ENCODE measurements at regions not wholly inside any gene's neighbourhood (a gene's known extent, or its start where the extent isn't known, plus 50 kb on each side); places are given as distances from the start of the nearest gene placed in this dataset.
"Not testable (repeated sequence)": the region's sequence is repeated elsewhere in the genome, so short reads cannot be mapped to it uniquely, and the experiment has no call there.

DNA sequence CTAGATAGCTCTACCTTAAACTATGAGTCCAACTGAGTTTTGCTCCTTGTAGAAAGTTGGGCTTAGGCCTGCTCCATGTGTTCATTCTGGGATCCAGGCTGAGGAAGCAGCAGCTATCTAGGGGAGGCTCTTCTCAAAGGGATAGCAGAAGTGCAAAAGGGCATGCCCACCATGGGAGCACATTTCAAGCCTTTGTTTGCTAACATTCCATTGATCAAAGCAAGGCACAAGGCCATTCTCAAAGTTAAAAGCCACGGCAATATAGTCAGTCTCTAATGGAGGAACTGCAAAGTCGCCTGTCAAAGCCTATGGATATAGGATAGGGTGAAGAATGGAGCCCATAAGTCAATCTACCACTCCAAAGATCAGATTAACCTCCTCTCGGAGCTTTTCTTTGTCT is 488.1 kb upstream of the ARX start:
- Histone ChIP-seq H3K27ac (ENCODE audit: low read depth, low read length) (no peak overlapping the region), H3K9me3 (ENCODE audit: control insufficient read depth in 5 of 5, low read length in 5 of 5) (peaks cover 0 to 4% (median 0%) of the 10 kb centered on the region in 5 donors), H3K9ac (ENCODE audit: low read length in 5 of 5) (no peak overlapping the region), H3K36me3 (ENCODE audit: control insufficient read depth in 5 of 5, insufficient read depth in 5 of 5, low read length in 5 of 5) (no peaks in the 10 kb centered on the region), H3K4me3 (ENCODE audit: low read depth in 1 of 5, low read length in 5 of 5) (no peak overlapping the region), H3K27me3 (ENCODE audit: control insufficient read depth in 5 of 5, insufficient read depth in 4 of 5, low read length in 5 of 5) (peaks cover 0 to 3% (median 0%) of the 10 kb centered on the region in 5 donors), H3K4me1 (ENCODE audit: control insufficient read depth in 5 of 5, insufficient read depth in 5 of 5, low read length in 5 of 5) (no peaks in the 10 kb centered on the region)

DNA sequence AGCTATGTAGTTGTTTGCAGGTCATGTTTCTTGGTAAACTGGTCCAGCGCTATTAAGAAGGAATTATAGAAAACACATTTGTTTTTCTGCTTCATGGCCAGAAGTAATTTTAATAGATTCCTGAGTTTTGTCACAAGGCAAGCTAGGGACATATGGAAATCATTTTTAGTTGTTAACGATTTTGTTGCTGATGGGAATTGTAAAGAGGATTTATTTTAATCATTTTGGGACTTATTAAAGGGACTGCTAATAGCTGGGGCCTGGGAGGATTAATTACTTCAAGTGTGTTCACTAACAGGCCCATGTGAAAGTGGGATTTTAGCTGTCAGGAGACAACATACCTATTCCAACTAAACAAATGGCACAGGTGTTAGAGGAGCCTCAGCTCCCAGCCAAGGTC is 492.0 kb upstream of the ARX start:
- H3K27ac ChIP-seq (ENCODE audit: low read depth, low read length), result no peak overlapping the region
- H3K36me3 ChIP-seq (ENCODE audit: control insufficient read depth in 5 of 5, insufficient read depth in 5 of 5, low read length in 5 of 5), result no peaks in the 10 kb centered on the region
- H3K4me1 ChIP-seq (ENCODE audit: control insufficient read depth in 5 of 5, insufficient read depth in 5 of 5, low read length in 5 of 5), result no peaks in the 10 kb centered on the region
- H3K9me3 ChIP-seq (ENCODE audit: control insufficient read depth in 5 of 5, low read length in 5 of 5), result peaks cover 0 to 7% (median 4%) of the 10 kb centered on the region in 5 donors
- peaks cover 0 to 3% (median 0%) of the 10 kb centered on the region in 5 donors for H3K27me3 ChIP-seq (ENCODE audit: control insufficient read depth in 5 of 5, insufficient read depth in 4 of 5, low read length in 5 of 5)
- no peak overlapping the region for H3K4me3 ChIP-seq (ENCODE audit: low read depth in 1 of 5, low read length in 5 of 5)
- H3K9ac ChIP-seq (ENCODE audit: low read length in 5 of 5), result no peak overlapping the region

GRCh38 chrX:25519258-25519657 is 503.5 kb upstream of the ARX start:
- H3K4me1 ChIP-seq (ENCODE audit: control insufficient read depth in 5 of 5, insufficient read depth in 5 of 5, low read length in 5 of 5), result peaks cover 0 to 4% (median 0%) of the 10 kb centered on the region in 5 donors
- H3K9me3 ChIP-seq (ENCODE audit: control insufficient read depth in 5 of 5, low read length in 5 of 5), result peaks cover 0 to 4% (median 0%) of the 10 kb centered on the region in 5 donors
- H3K27me3 ChIP-seq (ENCODE audit: control insufficient read depth in 5 of 5, insufficient read depth in 4 of 5, low read length in 5 of 5), result peaks cover 0 to 2% (median 0%) of the 10 kb centered on the region in 5 donors
- H3K36me3 ChIP-seq (ENCODE audit: control insufficient read depth in 5 of 5, insufficient read depth in 5 of 5, low read length in 5 of 5), result no peaks in the 10 kb centered on the region
- no peak overlapping the region for H3K27ac ChIP-seq (ENCODE audit: low read depth, low read length)
- H3K4me3 ChIP-seq (ENCODE audit: low read depth in 1 of 5, low read length in 5 of 5), result no peak overlapping the region
- H3K9ac ChIP-seq (ENCODE audit: low read length in 5 of 5), result no peak overlapping the region

DNA sequence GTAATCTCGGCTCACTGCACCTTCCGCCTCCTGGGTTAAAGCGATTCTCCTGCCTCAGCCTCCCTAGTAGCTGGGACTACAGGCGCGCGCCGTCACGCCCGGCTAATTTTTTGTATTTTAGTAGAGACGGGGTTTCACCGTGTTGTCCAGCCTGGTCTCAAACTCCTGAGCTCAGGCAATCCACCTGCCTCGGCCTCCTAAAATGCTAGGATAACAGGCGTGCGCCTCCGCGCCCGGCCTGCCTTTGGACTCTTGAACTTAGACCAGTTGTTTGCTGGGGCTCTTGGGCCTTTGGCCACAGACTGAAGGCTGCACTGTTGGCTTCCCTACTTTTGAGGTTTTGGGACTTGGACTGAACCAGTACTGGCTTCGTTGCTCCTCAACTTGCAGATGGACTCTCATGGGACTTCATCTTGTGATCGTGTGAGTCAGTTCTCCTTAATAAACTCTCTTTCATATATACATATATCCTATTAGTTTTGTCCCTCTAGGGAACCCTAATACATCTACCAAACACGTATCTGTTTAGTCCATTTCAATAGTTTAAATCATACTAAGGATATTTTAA is 506.8 kb upstream of the ARX start:
- not testable (repeated sequence) for H3K4me3 ChIP-seq (ENCODE audit: low read depth in 1 of 5, low read length in 5 of 5); H3K36me3 ChIP-seq (ENCODE audit: control insufficient read depth in 5 of 5, insufficient read depth in 5 of 5, low read length in 5 of 5)

DNA sequence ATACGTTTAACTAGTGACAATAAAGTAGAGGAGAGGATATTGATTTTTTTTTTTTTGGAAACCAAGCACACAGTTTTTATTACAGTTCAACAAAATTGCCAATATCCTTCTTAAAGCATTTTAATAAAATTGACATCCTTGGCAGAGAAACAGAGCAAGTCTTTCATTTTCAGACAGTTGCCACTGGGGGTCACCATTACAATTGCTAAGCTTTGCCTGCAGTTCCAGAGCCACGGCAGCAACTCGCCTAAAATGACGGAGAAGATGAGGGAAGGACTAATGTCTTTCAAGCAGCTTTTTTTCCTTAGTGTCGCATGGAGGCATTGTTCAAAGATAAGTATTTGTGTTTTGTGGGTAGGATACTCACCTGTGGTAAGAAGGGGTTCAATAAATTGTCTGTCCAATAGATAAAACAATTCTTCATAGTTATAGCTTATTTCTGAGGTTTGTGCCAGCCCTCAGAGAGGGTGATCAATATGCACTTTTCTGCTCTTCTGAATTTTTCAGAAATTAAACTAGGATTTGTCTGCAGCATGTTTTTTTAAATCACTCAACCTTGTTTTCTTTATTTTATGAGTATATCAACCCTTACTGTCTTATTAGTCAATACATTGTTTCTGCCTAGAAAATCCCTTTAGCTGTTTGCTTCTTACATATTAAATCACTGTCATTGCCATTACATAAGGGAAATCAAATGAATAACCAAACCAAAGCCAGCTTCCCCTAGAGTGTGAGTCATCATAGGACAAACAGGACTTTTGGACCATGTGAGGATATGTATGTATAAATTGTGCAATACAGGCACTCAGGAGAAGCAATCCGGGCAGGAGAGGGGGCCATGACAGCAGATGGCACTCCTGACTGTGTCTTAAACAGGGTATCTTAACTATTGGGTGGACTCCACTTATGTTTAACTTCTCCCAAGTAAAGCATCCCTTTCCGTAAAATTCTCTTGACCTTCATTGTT is 508.1 kb upstream of the ARX start:
- Histone ChIP-seq H3K27me3 (ENCODE audit: control insufficient read depth in 5 of 5, insufficient read depth in 4 of 5, low read length in 5 of 5) (peaks cover 0 to 2% (median 0%) of the 10 kb centered on the region in 5 donors), H3K4me3 (ENCODE audit: low read depth in 1 of 5, low read length in 5 of 5) (peak overlapping the region in 1 of 5 donors; percentile 32), H3K36me3 (ENCODE audit: control insufficient read depth in 5 of 5, insufficient read depth in 5 of 5, low read length in 5 of 5) (no peaks in the 10 kb centered on the region), H3K9ac (ENCODE audit: low read length in 5 of 5) (no peak overlapping the region), H3K4me1 (ENCODE audit: control insufficient read depth in 5 of 5, insufficient read depth in 5 of 5, low read length in 5 of 5) (peaks cover 0 to 4% (median 0%) of the 10 kb centered on the region in 5 donors), H3K27ac (ENCODE audit: low read depth, low read length) (no peak overlapping the region), H3K9me3 (ENCODE audit: control insufficient read depth in 5 of 5, low read length in 5 of 5) (peaks cover 0 to 4% (median 0%) of the 10 kb centered on the region in 5 donors)

More for the DNA sequence above, 506.8 kb upstream of the ARX start:
- not testable (repeated sequence) for H3K27ac ChIP-seq (ENCODE audit: low read depth, low read length); H3K9me3 ChIP-seq (ENCODE audit: control insufficient read depth in 5 of 5, low read length in 5 of 5); H3K9ac ChIP-seq (ENCODE audit: low read length in 5 of 5); H3K27me3 ChIP-seq (ENCODE audit: control insufficient read depth in 5 of 5, insufficient read depth in 4 of 5, low read length in 5 of 5); H3K4me1 ChIP-seq (ENCODE audit: control insufficient read depth in 5 of 5, insufficient read depth in 5 of 5, low read length in 5 of 5)

DNA sequence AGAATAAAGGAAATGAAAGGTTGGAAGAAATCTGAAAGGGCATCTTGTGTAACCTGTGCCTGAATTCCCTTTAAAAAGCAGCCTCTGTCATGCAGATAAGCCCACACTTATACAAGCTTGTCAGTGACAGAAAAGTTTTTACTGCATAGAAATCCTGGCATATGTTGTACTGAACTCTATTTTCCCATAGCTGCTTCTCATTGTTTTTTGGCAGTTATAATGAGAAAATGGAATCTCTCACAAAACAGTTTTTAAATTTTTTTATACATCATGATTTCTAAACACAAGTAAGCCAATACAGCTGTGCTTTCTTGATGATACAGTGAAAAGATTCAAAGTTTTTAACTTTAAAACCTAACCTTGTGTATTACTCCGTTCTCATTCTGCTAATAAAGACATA is 511.4 kb upstream of the ARX start:
- H3K4me1 ChIP-seq (ENCODE audit: control insufficient read depth in 5 of 5, insufficient read depth in 5 of 5, low read length in 5 of 5), result peaks cover 0 to 4% (median 0%) of the 10 kb centered on the region in 5 donors
- H3K27me3 ChIP-seq (ENCODE audit: control insufficient read depth in 5 of 5, insufficient read depth in 4 of 5, low read length in 5 of 5), result peaks cover 0 to 2% (median 0%) of the 10 kb centered on the region in 5 donors
- H3K27ac ChIP-seq (ENCODE audit: low read depth, low read length), result no peak overlapping the region

GRCh38 chrX:25527596-25527995 is 511.8 kb upstream of the ARX start:
- Histone ChIP-seq H3K9ac (ENCODE audit: low read length in 5 of 5) (no peak overlapping the region), H3K36me3 (ENCODE audit: control insufficient read depth in 5 of 5, insufficient read depth in 5 of 5, low read length in 5 of 5) (no peaks in the 10 kb centered on the region), H3K9me3 (ENCODE audit: control insufficient read depth in 5 of 5, low read length in 5 of 5) (no peaks in the 10 kb centered on the region), H3K27ac (ENCODE audit: low read depth, low read length) (no peak overlapping the region), H3K4me3 (ENCODE audit: low read depth in 1 of 5, low read length in 5 of 5) (no peak overlapping the region), H3K4me1 (ENCODE audit: control insufficient read depth in 5 of 5, insufficient read depth in 5 of 5, low read length in 5 of 5) (peaks cover 0 to 4% (median 0%) of the 10 kb centered on the region in 5 donors), H3K27me3 (ENCODE audit: control insufficient read depth in 5 of 5, insufficient read depth in 4 of 5, low read length in 5 of 5) (peaks cover 0 to 2% (median 0%) of the 10 kb centered on the region in 5 donors)

More for the DNA sequence above, 511.4 kb upstream of the ARX start:
- Histone ChIP-seq H3K36me3 (ENCODE audit: control insufficient read depth in 5 of 5, insufficient read depth in 5 of 5, low read length in 5 of 5) (no peaks in the 10 kb centered on the region), H3K9ac (ENCODE audit: low read length in 5 of 5) (no peak overlapping the region), H3K4me3 (ENCODE audit: low read depth in 1 of 5, low read length in 5 of 5) (no peak overlapping the region), H3K9me3 (ENCODE audit: control insufficient read depth in 5 of 5, low read length in 5 of 5) (no peaks in the 10 kb centered on the region)

- Histone ChIP-seq H3K4me3 (ENCODE audit: low read depth in 1 of 5, low read length in 5 of 5) (no peak overlapping the region), H3K4me1 (ENCODE audit: control insufficient read depth in 5 of 5, insufficient read depth in 5 of 5, low read length in 5 of 5) (no peaks in the 10 kb centered on the region), H3K9me3 (ENCODE audit: control insufficient read depth in 5 of 5, low read length in 5 of 5) (no peaks in the 10 kb centered on the region), H3K27ac (ENCODE audit: low read depth, low read length) (no peak overlapping the region), H3K27me3 (ENCODE audit: control insufficient read depth in 5 of 5, insufficient read depth in 4 of 5, low read length in 5 of 5) (no peaks in the 10 kb centered on the region), H3K9ac (ENCODE audit: low read length in 5 of 5) (no peak overlapping the region), H3K36me3 (ENCODE audit: control insufficient read depth in 5 of 5, insufficient read depth in 5 of 5, low read length in 5 of 5) (no peaks in the 10 kb centered on the region)
Measured at GRCh38 chrX:25531096-25531495, 515.3 kb upstream of the ARX start.

GRCh38 chrX:25534091-25534490 is 518.3 kb upstream of the ARX start:
- no peaks in the 10 kb centered on the region for H3K27me3 ChIP-seq (ENCODE audit: control insufficient read depth in 5 of 5, insufficient read depth in 4 of 5, low read length in 5 of 5)
- H3K27ac ChIP-seq (ENCODE audit: low read depth, low read length), result no peak overlapping the region

DNA sequence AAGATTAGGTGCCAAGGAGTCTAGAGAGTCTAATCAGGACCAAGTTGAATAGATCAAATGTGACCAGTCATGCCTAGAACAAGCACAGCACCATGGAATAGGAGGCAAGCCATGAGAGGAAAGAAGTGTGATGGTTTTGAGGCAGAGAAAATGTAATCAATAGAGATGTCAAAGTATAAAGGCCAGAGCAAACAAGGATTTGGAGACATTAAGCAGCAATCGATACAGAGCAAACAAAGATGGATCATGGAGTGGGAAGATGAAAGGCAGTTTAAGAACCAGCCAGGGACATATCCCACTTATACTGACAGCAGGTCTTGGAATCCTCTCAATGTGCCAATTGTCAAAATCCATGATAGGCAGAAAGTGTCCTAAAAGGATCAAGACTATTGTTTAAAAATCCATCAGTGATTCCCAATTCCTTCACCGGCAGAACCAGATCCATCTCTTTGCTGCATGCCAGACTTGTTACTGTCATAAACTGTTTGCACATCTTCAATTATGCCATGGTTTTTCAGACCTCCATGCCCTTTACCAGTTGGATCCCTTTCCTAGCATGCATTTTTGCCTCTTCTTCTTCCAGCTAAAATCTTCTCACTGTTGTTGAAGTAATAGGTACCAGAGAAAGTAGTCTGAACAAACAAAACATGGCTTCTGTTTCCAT is 520.7 kb upstream of the ARX start:
- H3K36me3 ChIP-seq (ENCODE audit: control insufficient read depth in 5 of 5, insufficient read depth in 5 of 5, low read length in 5 of 5), result no peaks in the 10 kb centered on the region
- H3K9ac ChIP-seq (ENCODE audit: low read length in 5 of 5), result no peak overlapping the region
- H3K4me3 ChIP-seq (ENCODE audit: low read depth in 1 of 5, low read length in 5 of 5), result no peak overlapping the region
- H3K9me3 ChIP-seq (ENCODE audit: control insufficient read depth in 5 of 5, low read length in 5 of 5), result no peaks in the 10 kb centered on the region
- no peaks in the 10 kb centered on the region for H3K27me3 ChIP-seq (ENCODE audit: control insufficient read depth in 5 of 5, insufficient read depth in 4 of 5, low read length in 5 of 5)
- no peak overlapping the region for H3K27ac ChIP-seq (ENCODE audit: low read depth, low read length)
- no peaks in the 10 kb centered on the region for H3K4me1 ChIP-seq (ENCODE audit: control insufficient read depth in 5 of 5, insufficient read depth in 5 of 5, low read length in 5 of 5)

More at GRCh38 chrX:25534091-25534490, 518.3 kb upstream of the ARX start:
- no peak overlapping the region for H3K4me3 ChIP-seq (ENCODE audit: low read depth in 1 of 5, low read length in 5 of 5)
- no peak overlapping the region for H3K9ac ChIP-seq (ENCODE audit: low read length in 5 of 5)
- no peaks in the 10 kb centered on the region for H3K9me3 ChIP-seq (ENCODE audit: control insufficient read depth in 5 of 5, low read length in 5 of 5)
- H3K36me3 ChIP-seq (ENCODE audit: control insufficient read depth in 5 of 5, insufficient read depth in 5 of 5, low read length in 5 of 5), result no peaks in the 10 kb centered on the region
- no peaks in the 10 kb centered on the region for H3K4me1 ChIP-seq (ENCODE audit: control insufficient read depth in 5 of 5, insufficient read depth in 5 of 5, low read length in 5 of 5)

All from subcutaneous abdominal adipose tissue (tissue), 5 donors.